HPDE6-E6E7 (cell line): ENCODE measurements at regions not wholly inside any gene's neighbourhood (a gene's known extent, or its start where the extent isn't known, plus 50 kb on each side); places are given as distances from the start of the nearest gene placed in this dataset.
"Not testable (repeated sequence)": the region's sequence is repeated elsewhere in the genome, so short reads cannot be mapped to it uniquely, and the experiment has no call there.

Experiments
- DNase-seq: peaks from one replicate; pipeline ENCODE4 v3.0.0; 2011; ENCODE audit warnings: missing footprints; ENCODE audit errors: extremely low spot score

DNA sequence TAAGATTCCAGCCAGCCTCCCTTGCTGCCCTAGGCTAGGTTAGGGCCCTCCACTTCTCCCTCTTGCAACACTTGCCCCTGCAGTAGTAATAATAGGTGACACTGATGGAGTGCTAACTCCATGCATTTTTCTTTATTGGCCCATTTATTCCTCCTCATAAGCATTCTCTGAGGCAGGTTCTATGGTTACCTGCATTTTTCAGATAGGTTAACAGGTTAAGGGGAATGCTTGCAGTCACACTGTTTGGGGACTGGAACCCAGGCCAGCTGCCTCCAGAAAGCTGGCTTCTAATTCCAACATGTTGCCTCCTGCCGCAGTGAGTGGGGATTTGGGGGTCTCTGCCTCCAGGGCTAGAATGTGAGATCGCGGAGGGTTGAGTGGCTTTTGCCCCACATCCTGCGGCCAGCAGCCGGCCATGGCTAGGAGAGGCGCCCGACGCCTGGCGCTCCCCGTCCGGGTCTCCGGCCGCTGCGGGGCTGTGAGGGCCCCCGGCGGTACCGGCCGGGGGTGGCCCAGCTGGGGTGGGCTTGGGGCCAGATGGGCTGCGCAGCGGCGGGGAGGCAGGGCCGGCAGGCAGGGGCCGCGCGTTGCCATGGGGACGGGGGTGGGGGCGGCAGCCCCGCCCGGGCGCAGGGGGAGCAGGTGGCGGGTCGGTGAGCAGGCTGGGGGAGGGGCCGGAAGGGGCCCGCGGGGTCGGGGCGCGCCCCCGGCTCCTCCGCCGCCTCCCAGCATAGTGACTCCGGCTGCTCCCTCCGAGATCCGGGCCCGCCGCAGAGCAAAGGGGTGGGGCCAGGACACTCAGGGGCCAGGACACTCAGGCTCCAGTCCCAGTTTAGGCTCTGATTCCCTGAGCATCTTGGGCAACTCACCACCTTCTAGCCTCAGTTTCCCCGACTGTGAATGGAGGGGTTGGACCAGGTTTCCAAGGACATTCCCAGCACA, 68.4 kb upstream of the SSBP3 start:
- DNase-seq: no peak

DNA sequence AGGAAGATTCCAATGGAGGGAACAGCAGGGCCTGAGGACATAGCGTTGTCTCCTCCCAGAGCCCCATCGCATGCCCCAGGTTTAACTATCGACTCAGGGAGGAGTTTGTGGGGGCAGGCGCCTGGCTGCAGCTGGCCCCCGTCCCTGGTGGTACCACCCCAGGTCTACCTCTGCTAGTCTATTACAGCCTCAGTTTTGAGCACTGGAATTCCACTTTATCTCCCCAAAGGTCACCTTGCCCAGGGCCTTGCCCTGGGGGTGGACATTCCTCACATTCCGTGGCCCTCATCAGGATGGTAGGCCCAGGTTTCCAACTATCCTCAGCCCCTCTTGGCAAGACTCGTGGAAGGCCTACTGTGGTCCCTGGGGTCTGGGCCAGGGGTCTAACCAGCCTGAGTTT, 65.4 kb upstream of the SSBP3 start:
- no peak for DNase-seq

DNA sequence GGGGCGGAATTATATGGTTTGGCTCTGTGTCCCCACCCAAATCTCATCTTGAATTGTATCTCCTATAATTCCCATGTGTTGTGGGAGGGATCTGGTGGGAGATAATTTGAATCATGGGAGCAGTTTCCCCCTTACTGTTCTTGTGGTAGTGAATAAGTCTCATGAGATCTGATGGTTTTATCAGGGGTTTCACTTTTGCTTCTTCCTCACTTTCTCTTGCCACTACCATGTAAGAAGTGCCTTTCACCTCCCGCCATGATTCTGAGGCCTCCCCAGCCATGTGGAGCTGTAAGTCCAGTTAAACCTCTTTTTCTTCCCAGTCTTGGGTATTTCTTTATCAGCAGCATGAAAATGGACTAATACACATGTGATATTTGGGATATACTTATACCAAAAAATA, 63.2 kb upstream of the SSBP3 start:
- DNase-seq: not testable (repeated sequence)

DNA sequence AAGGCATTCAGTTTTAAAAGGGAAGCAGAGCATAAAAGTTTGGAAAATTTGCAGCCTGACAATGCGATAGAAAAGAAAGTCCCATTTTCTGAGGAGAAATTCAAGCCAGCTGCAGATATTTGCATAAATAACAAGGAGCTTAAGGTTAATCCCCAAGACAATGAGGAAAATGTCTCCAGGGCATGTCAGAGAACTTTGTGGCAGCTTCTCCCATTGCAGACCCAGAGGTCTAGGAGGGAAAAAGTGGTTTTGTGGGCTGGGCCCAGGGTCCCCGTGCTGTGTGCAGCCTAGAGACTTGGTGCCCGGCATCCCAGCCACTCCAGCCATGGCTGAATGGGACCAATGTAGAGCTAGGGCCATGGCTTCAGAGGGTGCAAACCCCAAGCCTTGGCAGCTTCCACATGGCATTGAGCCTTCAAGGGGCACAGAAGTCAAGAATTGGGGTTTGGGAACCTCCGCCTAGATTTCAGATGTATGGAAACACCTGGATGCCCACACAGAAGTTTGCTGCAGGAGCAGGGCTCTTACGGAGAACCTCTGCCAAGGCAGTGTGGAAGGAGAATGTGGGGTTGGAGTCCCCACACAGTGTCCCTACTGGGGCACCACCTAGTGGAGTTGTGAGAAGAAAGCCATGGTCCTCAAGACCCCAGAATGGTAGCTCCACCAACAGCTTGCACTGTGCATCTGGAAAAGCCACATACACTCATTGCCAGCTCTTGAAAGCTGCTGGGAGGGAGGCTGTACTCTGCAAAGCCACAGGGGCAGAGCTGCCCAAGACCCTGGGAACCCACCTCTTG, 62.3 kb upstream of the SSBP3 start:
- not testable (repeated sequence) for DNase-seq

DNA sequence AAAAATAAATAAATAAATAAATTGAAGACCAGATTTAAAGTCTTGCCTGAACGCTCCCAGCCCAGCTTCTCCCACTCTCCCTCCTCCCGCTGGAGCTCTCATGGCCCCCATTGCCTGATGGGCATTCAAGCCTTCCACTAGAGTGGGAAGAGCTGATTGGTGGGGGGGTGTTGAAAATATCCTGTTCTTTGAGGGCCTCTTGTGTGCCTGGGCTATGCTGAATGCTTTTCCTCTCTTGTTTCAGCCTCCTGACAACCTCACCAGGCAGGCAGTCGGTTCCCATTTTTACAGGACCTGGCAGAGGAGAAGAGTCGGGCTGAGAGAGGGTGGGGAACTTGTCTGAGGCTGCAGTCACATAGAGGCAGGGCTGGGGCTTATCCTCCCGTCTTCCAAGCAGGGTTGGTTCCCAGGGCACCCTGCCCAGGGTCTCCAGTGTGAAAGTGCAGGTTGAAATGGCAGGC, 59.2 kb upstream of the SSBP3 start:
- no peak for DNase-seq

DNA sequence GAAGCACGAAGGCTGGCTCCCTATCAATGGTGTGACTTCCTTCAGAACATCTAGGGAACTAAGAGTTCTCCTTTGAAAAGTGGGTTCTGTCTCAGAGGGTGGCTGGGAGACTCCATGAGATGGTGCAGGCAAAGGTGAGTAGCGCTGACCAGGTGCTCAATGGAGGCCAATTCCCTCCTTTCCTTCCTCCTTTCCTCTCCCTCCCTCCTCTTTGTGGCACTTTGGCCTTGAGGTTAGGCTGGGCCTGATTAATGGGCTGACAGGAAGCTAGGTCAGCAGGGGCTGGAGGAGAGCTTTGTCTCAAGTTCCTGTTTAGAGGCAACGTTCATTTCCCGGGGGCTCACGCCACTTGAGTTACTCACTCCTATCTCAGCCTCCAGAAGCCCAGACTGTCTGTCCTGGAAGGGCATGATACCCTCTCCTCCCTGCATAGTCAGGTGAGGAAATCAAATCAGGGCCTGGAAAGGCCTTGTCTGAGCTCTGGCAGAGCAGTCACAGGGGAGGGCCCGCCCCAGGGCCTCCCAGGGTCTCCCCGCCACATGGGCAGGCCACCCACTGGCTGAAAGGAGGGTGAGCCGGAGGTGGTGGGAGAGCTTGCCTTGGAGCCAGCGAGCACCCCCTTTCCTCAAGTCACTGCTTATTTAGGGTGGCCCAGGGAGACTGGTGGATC, 58.4 kb upstream of the SSBP3 start:
- DNase-seq: no peak

DNA sequence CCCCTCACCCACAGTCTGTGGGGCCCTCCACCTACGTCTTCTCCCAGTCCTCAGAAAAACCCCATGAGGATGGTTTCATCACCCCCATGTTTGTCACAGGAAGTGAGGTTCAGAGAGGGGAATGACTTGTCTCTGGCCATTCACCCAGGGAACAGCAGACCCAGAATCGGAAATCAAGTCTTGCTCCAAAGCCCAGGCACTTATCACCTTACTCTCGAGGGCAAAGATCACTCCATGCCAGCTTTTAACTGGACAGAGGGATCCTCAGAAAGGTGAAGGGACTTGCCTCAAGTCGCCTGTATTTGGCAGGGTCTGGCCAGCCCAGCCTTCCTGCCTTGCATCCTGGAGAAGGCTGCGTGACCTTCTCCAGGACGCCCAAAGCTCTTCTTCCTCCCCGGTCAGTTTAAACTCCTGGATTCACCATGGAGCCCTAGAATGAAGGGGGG, 57.9 kb upstream of the SSBP3 start:
- no peak for DNase-seq

DNA sequence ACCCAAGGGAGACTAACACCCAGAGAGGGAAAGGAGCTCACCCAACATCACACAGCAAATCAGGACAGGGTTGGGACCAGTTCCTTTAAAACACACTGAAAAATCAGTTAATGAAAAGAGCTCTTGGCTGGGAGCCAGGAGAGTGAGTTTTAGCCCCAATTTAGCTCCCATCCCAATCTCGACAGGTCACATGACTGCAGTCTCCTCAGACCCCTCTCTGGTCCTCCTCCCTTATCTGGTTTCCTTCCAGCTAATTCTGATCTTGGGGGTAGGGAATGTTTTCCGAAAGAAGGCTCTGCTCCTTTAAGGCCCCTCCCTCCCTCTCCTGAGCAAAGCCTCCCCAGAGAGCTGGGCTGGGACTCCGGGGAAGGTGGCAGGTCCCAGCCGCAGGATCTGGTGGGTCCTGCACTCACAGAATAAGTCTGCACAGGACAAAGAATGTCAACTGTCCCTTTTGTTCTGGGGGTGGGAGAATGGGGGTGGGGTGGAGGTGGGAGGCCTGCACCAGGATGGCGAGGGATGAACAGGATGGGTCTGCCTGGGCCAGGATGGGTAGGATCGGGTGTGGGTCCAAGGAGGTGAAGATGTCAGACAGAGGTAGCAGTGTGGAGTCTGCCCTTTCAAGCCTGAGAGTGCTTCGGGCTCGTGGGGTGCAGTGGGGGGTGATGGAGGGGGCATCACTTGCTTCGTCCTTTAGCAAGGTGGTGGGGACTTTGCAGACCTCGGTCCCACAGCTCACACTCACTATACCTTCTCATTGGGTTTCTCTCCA, 57.3 kb upstream of the SSBP3 start:
- no peak for DNase-seq

DNA sequence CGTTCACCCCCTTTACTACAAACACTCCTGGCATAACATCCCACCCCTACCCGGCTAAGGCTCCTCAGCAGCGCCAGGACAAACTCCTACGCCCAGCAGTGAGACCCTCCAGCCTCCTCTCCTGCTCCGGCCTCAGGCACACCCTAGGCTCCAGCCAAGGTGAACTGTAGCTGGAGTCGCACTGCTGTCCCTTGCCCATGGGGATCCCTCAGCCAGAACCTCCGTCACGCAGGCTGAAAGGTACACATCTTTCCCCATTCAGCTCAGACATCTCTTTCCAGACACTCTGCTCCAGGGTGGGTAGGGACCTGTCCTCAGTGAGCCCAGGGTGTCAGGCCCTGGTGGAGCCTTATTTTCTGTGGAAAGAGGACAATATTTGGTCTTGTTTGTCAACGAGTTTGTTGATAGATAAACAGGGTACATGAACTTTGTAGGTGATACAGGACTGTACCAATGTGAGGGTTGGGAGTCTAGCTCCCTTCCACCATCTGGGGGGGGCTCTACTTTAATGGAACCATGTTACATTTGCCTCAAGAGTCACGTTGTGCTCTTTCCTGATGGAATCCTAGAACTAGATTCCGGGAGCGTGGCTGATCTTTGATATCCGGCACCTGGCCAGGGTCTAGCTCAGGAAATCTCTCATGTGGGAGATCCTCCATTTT, 56.5 kb upstream of the SSBP3 start:
- no peak for DNase-seq

DNA sequence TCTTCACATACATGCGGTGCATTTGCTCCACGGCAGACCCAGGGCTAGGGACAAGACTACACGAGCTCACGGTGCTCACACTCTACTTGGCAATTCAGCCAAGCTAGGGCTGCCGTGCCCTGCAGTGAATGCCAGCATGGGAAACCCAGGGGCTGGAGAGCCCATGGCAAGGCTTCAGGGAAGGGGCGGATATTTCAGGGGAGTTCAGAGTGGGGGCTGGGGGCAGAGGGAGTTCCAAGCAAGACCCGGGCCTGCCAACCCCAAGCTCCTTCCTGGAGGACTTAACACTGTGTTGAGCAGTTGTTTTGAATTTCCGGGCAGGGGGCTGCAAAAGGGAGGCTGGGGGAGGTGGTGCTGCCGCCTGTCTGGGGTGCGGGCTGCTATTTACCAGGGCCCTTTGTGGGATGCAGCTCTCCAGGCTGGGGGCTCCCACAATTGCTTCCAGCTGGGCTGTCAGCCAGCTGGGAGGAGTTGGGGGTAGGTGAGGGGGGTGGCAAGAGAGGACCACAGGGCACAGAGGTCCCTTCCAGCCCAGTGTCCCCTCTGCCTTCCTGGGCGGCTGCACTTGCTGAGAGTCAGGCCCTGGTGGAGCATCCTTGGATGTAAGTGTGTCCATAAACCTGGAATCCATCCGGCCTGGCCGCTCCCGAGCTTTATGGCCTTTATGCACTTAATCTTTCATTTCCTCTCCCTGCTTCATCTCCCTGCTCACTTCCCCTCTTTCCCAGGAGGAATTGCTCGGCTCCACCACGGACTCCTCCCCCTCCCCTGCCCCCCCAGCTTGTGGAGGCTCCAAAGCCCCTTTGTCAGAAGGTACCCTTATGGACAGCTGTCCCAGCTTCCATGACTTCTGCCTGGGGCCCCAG, 55.8 kb upstream of the SSBP3 start:
- no peak for DNase-seq

DNA sequence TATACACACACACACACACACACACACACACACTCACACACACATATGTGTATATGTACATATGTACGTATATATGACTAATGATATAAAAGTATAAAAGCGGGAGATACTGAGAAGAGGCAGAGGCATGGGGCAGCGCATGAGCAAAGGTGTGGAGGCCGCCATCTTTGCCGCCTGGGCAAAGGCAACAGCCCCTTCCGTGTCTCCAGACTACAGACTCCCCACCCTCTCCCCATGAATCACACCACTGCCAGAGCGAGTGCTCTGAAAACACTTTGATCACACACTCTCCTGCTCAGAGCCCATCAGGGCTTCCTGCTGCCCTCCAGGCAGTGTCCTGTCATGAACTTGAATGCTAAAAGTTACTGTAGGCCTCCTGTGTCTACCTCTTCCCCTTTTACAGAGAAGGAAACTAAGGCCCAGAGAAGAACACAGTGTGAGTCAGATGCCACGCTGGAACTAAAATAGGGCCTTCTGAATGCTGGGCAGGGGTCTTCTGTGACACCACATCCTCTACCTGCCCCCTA, 54.7 kb upstream of the SSBP3 start:
- no peak for DNase-seq

DNA sequence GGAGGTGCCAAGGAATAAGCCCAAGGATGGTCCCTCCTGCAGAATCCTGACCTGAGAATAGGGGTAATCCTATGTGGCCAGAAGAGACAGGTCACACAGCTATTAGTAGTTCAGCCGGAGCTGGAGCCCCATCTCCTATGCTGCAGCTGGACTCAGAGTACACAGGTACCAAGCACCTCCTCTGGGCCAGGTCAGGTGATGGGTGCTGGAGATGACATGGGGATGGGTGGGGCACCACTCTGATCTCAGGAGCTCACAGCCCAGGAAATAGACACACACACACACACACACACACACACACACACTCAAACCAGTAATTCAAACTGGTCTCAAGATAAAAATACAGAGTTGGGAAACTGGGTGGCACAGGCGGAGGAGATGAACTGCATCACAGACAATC, 54.2 kb upstream of the SSBP3 start:
- DNase-seq: no peak

DNA sequence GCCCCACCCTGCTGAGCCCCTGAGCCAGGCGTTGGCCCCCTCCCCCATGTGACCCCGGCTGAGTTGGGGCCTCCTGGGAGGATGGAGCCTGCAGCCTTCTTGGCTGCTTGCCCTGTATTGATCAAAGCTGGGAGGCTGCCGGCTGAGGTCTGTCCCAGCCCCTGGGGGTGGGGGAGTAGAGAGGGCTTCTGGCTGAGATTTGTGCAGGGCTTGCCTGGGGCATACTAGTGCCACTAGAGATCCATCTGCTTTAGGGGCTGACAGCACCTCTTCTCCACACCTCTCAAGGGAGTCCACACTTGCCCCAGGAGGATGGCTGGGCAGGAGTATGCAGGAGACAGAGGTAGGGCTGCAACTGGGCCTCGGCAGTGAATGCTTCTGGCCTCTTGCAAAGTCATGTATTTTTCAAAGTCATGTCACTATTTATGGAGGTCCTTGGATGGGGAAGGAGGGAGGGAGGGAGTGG, 53.6 kb upstream of the SSBP3 start:
- DNase-seq: no peak

DNA sequence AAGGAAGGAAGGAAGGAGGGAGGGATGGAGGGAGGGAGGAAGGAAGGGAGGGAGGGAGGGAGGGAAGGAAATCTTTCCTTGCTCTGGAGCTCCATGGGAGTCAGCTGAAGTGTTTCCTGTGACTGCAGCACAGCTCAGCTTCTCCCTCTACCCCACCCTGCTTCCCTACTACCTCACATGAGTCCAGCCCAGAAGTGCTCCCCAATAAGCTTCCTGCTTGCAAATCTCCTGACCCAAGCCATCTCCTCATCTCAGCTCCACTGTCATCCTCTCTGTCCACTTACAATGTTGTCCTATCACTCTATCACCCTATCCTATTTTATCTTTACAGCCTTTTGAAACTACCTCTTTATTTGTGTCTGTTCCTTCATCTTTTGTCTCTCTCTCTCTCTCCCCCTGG, 52.9 kb upstream of the SSBP3 start:
- DNase-seq: no peak

DNA sequence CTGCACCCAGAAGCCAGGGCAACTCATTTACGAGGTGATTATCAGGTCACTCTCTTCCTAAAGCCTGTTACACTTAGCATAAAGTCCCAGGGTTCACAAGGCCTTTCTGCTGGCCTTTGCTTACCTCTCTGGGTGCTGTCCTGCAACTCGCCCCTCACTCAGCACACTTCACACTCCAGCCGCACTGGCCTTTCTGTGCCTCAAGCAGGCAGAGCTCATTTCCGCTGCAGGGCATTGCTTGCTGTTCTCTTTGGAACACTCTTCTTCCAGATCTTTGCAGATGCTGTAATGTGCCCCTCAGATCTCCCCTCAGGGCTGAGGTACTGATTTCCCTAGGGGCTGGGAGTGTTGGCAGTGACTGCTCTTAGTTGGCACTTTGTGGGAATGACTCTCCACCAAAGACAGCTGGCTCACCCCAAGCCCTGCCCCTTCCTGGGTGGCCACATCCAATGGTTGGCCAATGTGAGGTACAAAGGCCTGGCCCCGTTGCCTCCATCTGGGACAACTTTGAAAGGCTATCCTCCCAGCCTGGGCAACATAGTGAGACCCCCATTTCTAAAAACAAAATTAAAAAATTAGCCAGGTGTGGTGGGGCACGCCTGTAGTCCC, 50.8 kb upstream of the SSBP3 start:
- DNase-seq: no peak

DNA sequence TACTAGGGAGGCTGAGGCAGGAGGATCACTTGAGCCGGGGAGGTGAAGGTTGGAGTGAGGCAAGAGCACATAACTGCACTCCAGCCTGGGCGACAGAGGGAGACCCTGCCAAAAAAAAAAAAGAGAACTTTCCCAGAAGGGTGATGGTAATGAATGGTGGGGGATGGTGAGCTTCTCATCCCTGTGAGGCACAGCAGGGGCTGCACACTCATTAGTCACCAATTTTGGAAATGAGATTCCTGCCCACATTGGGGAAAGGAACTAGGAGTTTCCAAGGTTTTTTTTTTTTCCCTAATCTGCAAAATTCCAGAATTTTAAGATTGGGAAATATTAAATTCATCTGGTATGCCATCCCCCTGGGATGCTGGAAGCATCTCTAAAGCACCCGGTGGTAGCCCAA, 50.2 kb upstream of the SSBP3 start:
- no peak for DNase-seq
